ENCODE measurements at regions not wholly inside any gene's neighbourhood (a gene's known extent, or its start where the extent isn't known, plus 50 kb on each side); places are given as distances from the start of the nearest gene placed in this dataset.

GRCh38 chr3:190764231-190765134 is 98.0 kb downstream of the GMNC start:
- TF ChIP-seq CTCF (conservative IDR thresholded peaks at IDR 0.05; ENCODE audit: low read length) (no peak), EZH2phosphoT487 (IDR thresholded peaks at IDR 0.05; ENCODE audit: borderline replicate concordance, low read depth, low read length) (no peak)

Data from OCI-LY7 (cell line).